T follicular helper cell (primary cell): ENCODE measurements at regions not wholly inside any gene's neighbourhood (a gene's known extent, or its start where the extent isn't known, plus 50 kb on each side); places are given as distances from the start of the nearest gene placed in this dataset.
"Not testable (repeated sequence)": the region's sequence is repeated elsewhere in the genome, so short reads cannot be mapped to it uniquely, and the experiment has no call there.

ENCODE experiments used
- DNase-seq: peaks from one replicate; pipeline ENCODE4 v3.0.0-alpha.2; 2020; ENCODE audit warnings: low read depth

- DNase-seq, result no peak
These were observed 323.7 kb upstream of the FAM78B start for GRCh38 chr1:166490437-166490991.

- DNase-seq, result not testable (repeated sequence)
These were observed 327.0 kb upstream of the FAM78B start for GRCh38 chr1:166493765-166494164.

GRCh38 chr1:166507347-166507746 lies 331.9 kb upstream of the POGK start:
- no peak for DNase-seq

GRCh38 chr1:166511761-166512160 lies 327.5 kb upstream of the POGK start:
- DNase-seq, result no peak

- no peak for DNase-seq
These were observed 325.2 kb upstream of the POGK start for GRCh38 chr1:166514067-166514466.

GRCh38 chr1:166527752-166528151 lies 311.5 kb upstream of the POGK start:
- no peak for DNase-seq

GRCh38 chr1:166538646-166539045 lies 300.6 kb upstream of the POGK start:
- DNase-seq, result no peak

- DNase-seq, result no peak
These were observed 295.2 kb upstream of the POGK start for GRCh38 chr1:166544036-166544435.

GRCh38 chr1:166544561-166544960 lies 294.7 kb upstream of the POGK start:
- DNase-seq, result no peak

GRCh38 chr1:166552706-166553105 lies 286.6 kb upstream of the POGK start:
- no peak for DNase-seq

GRCh38 chr1:166570954-166571353 lies 268.3 kb upstream of the POGK start:
- no peak for DNase-seq

GRCh38 chr1:166573199-166573598 lies 266.1 kb upstream of the POGK start:
- DNase-seq, result no peak

GRCh38 chr1:166579557-166580501 lies 259.4 kb upstream of the POGK start:
- DNase-seq, result no peak

- DNase-seq, result no peak
These were observed 250.5 kb upstream of the POGK start for GRCh38 chr1:166588741-166589140.

- DNase-seq, result no peak
These were observed 249.1 kb upstream of the POGK start for GRCh38 chr1:166590161-166590560.

GRCh38 chr1:166594646-166595045 lies 244.6 kb upstream of the POGK start:
- no peak for DNase-seq

- no peak for DNase-seq
These were observed 241.8 kb upstream of the POGK start for GRCh38 chr1:166597516-166597915.

GRCh38 chr1:166600574-166600973 lies 238.7 kb upstream of the POGK start:
- DNase-seq, result no peak

GRCh38 chr1:166601650-166602278 lies 237.5 kb upstream of the POGK start:
- no peak for DNase-seq

GRCh38 chr1:166602801-166603200 lies 236.5 kb upstream of the POGK start:
- not testable (repeated sequence) for DNase-seq

GRCh38 chr1:166603296-166603695 lies 236.0 kb upstream of the POGK start:
- no peak for DNase-seq

GRCh38 chr1:166605137-166605536 lies 234.1 kb upstream of the POGK start:
- DNase-seq, result no peak

GRCh38 chr1:166612886-166613285 lies 226.4 kb upstream of the POGK start:
- DNase-seq, result no peak
